PC-9 (cell line): ENCODE measurements at regions not wholly inside any gene's neighbourhood (a gene's known extent, or its start where the extent isn't known, plus 50 kb on each side); places are given as distances from the start of the nearest gene placed in this dataset.

Experiments
- EZH2 ChIP-seq: fragments of 200-600 bp; sonication (generic); IDR thresholded peaks from 2 replicates; pipeline ENCODE4 v1.8.0; 2017; ENCODE audit warnings: antibody characterized with exemption, low read depth
- TF ChIP-seq, protein P1 (sequence below): fragments of 200-600 bp; sonication (generic); conservative IDR thresholded peaks from 2 replicates; pipeline ENCODE4 v1.6.1; 2017; ENCODE audit warnings: mixed run types, antibody characterized with exemption, mild to moderate bottlenecking, moderate library complexity

DNA sequence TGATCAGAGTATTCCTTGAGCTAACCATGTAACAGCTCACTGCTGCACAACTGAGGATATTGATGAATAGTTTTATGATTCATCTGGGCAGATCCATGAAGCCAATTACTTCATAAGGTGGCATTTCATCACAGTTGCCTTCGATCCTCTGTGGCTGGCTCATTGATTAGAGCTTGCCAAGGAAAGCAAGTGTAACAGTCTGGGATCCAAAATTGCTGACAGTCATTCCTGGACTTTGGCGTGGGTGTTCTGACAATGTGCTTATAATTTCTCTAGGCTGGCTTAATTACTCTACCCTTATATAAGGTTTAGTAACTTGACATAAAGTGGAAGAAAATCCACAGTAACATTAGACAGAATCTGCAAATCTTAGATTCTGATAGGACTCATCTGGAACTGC lies 551.3 kb upstream of the CDH4 start:
- TF ChIP-seq, protein P1, sequence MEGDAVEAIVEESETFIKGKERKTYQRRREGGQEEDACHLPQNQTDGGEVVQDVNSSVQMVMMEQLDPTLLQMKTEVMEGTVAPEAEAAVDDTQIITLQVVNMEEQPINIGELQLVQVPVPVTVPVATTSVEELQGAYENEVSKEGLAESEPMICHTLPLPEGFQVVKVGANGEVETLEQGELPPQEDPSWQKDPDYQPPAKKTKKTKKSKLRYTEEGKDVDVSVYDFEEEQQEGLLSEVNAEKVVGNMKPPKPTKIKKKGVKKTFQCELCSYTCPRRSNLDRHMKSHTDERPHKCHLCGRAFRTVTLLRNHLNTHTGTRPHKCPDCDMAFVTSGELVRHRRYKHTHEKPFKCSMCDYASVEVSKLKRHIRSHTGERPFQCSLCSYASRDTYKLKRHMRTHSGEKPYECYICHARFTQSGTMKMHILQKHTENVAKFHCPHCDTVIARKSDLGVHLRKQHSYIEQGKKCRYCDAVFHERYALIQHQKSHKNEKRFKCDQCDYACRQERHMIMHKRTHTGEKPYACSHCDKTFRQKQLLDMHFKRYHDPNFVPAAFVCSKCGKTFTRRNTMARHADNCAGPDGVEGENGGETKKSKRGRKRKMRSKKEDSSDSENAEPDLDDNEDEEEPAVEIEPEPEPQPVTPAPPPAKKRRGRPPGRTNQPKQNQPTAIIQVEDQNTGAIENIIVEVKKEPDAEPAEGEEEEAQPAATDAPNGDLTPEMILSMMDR, result no peak
- no peak for TF ChIP-seq EZH2
